SU-DHL-6 (cell line): ENCODE measurements at regions not wholly inside any gene's neighbourhood (a gene's known extent, or its start where the extent isn't known, plus 50 kb on each side); places are given as distances from the start of the nearest gene placed in this dataset.

ENCODE experiments used
- EZH2phosphoT487 ChIP-seq: fragments of 200-600 bp; sonication (generic), shearing (Covaris generic); conservative IDR thresholded peaks from 2 replicates; pipeline ENCODE4 v1.6.1; 2018; ENCODE audit warnings: mild to moderate bottlenecking, antibody characterized with exemption, low read length, moderate library complexity, mixed read lengths
- TF ChIP-seq, protein P1 (sequence below): fragments of 200-600 bp; sonication (generic); IDR thresholded peaks from one replicate; pipeline ENCODE4 v1.5.1; 2017; ENCODE audit warnings: antibody characterized with exemption, mild to moderate bottlenecking, low read length, moderate library complexity; ENCODE audit not compliant: insufficient read depth, poor library complexity, severe bottlenecking

DNA sequence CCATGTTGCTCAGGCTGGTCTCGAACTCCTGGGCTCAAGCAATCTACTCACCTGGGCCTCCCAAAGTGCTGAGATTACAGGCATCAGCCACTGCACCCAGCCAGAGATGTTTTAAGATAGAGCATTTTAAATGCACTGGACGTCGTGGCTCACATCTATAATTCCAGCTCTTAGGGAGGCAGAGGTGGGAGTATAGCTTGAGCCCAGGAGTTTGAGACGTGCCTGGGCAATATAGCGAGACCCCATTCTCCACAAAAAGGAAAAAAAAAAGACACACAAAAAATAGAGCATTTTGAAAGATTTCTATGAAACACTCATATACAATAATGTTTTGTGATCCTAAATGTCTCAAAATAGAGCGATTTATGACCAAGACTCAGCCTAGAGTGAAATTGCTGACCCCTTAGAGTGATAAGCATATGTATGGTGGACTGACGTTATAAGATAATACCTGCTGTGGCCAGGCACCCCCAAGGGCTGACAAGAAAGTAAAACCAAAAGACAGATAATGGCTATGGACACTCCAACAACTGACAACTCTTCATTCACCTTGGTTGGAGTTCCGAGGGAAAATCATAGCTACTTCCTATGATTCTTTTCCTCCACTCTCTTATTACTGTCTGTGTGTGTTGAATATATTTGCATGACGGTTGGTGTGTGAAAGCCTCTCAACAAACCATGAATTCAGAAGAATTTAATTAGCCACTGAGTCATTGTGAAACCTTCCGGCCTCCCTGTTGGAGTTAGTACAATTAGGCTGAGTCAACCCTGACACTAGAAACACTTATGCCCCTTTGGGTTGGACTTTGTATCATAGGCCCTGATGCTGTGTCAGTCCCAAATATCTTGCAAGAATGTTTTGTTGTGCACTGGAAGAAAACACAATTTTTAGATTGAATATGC lies 526.5 kb upstream of the NUDT12 start:
- TF ChIP-seq, protein P1, sequence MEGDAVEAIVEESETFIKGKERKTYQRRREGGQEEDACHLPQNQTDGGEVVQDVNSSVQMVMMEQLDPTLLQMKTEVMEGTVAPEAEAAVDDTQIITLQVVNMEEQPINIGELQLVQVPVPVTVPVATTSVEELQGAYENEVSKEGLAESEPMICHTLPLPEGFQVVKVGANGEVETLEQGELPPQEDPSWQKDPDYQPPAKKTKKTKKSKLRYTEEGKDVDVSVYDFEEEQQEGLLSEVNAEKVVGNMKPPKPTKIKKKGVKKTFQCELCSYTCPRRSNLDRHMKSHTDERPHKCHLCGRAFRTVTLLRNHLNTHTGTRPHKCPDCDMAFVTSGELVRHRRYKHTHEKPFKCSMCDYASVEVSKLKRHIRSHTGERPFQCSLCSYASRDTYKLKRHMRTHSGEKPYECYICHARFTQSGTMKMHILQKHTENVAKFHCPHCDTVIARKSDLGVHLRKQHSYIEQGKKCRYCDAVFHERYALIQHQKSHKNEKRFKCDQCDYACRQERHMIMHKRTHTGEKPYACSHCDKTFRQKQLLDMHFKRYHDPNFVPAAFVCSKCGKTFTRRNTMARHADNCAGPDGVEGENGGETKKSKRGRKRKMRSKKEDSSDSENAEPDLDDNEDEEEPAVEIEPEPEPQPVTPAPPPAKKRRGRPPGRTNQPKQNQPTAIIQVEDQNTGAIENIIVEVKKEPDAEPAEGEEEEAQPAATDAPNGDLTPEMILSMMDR: no peak
- no peak for TF ChIP-seq EZH2phosphoT487
